ENCODE measurements at regions not wholly inside any gene's neighbourhood (a gene's known extent, or its start where the extent isn't known, plus 50 kb on each side); places are given as distances from the start of the nearest gene placed in this dataset.
"Not testable (repeated sequence)": the region's sequence is repeated elsewhere in the genome, so short reads cannot be mapped to it uniquely, and the experiment has no call there.

- ATAC-seq (peak; percentile 8), DNase-seq (ENCODE audit: missing footprints) (no peak)
- intact Hi-C loops (cut with DNase I) = no loop called here
These were observed 287.5 kb upstream of the PODXL start for GRCh38 chr7:131843898-131844331.

GRCh38 chr7:131839967-131840690, 283.7 kb upstream of the PODXL start:
- ATAC-seq (no peak), DNase-seq (ENCODE audit: missing footprints) (no peak)
- intact Hi-C loops (cut with DNase I) = no loop called here

- intact Hi-C loops (cut with DNase I) = no loop called here
- no peak for DNase-seq (ENCODE audit: missing footprints)
- ATAC-seq = no peak
These were observed 280.3 kb upstream of the PODXL start for GRCh38 chr7:131836733-131837132.

GRCh38 chr7:131835141-131835540, 278.7 kb upstream of the PODXL start:
- intact Hi-C loops (cut with DNase I) = no loop called here
- DNase-seq (ENCODE audit: missing footprints) (no peak), ATAC-seq (no peak)

GRCh38 chr7:131830681-131831080, 274.3 kb upstream of the PODXL start:
- DNase-seq (ENCODE audit: missing footprints) (no peak), ATAC-seq (no peak)
- intact Hi-C loops (cut with DNase I) = no loop called here

GRCh38 chr7:131829947-131830558, 273.6 kb upstream of the PODXL start:
- peak; percentile 37 for ATAC-seq
- intact Hi-C loops (cut with DNase I) = no loop called here
- no peak for DNase-seq (ENCODE audit: missing footprints)

GRCh38 chr7:131827421-131827820, 271.0 kb upstream of the PODXL start:
- DNase-seq (ENCODE audit: missing footprints) (no peak), ATAC-seq (no peak)
- intact Hi-C loops (cut with DNase I) = no loop called here

GRCh38 chr7:131826960-131827359, 270.5 kb upstream of the PODXL start:
- DNase-seq (ENCODE audit: missing footprints) = no peak
- intact Hi-C loops (cut with DNase I) = no loop called here
- no peak for ATAC-seq

GRCh38 chr7:131823961-131824440, 267.6 kb upstream of the PODXL start:
- DNase-seq (ENCODE audit: missing footprints); ATAC-seq; intact Hi-C loops (cut with DNase I): not testable (repeated sequence)

- intact Hi-C loops (cut with DNase I) = no loop called here
- no peak for ATAC-seq
- DNase-seq (ENCODE audit: missing footprints) = no peak
These were observed 263.5 kb upstream of the PODXL start for GRCh38 chr7:131819891-131820290.

- intact Hi-C loops (cut with DNase I) = no loop called here
- DNase-seq (ENCODE audit: missing footprints) (no peak), ATAC-seq (no peak)
These were observed 260.1 kb upstream of the PODXL start for GRCh38 chr7:131816391-131817007.

GRCh38 chr7:131808736-131809135, 252.3 kb upstream of the PODXL start:
- DNase-seq (ENCODE audit: missing footprints) (no peak), ATAC-seq (no peak)
- intact Hi-C loops (cut with DNase I) = no loop called here

GRCh38 chr7:131808156-131808555, 251.7 kb upstream of the PODXL start:
- ATAC-seq; DNase-seq (ENCODE audit: missing footprints); intact Hi-C loops (cut with DNase I): not testable (repeated sequence)

- ATAC-seq (no peak), DNase-seq (ENCODE audit: missing footprints) (no peak)
- intact Hi-C loops (cut with DNase I) = no loop called here
These were observed 247.4 kb upstream of the PODXL start for GRCh38 chr7:131803816-131804215.

GRCh38 chr7:131802195-131802864, 245.9 kb upstream of the PODXL start:
- no peak for DNase-seq (ENCODE audit: missing footprints)
- ATAC-seq = no peak
- intact Hi-C loops (cut with DNase I) = no loop called here

GRCh38 chr7:131800531-131800930, 244.1 kb upstream of the PODXL start:
- ATAC-seq (peak; percentile 20), DNase-seq (ENCODE audit: missing footprints) (no peak)
- intact Hi-C loops (cut with DNase I) = no loop called here

- no peak for DNase-seq (ENCODE audit: missing footprints)
- intact Hi-C loops (cut with DNase I) = no loop called here
- no peak for ATAC-seq
These were observed 243.6 kb upstream of the PODXL start for GRCh38 chr7:131800008-131800407.

GRCh38 chr7:131797841-131798240, 241.4 kb upstream of the PODXL start:
- DNase-seq (ENCODE audit: missing footprints) = no peak
- intact Hi-C loops (cut with DNase I) = no loop called here
- ATAC-seq = no peak

GRCh38 chr7:131795400-131795799, 239.0 kb upstream of the PODXL start:
- intact Hi-C loops (cut with DNase I) = no loop called here
- no peak for DNase-seq (ENCODE audit: missing footprints)
- no peak for ATAC-seq

- intact Hi-C loops (cut with DNase I) = no loop called here
- ATAC-seq (no peak), DNase-seq (ENCODE audit: missing footprints) (no peak)
These were observed 235.9 kb upstream of the PODXL start for GRCh38 chr7:131792311-131792710.

Measured in Right ventricle myocardium inferior (tissue), 1 donor.